Activated CD4-positive, CD25-positive, alpha-beta regulatory T cell treated with anti-CD3 and anti-CD28 coated beads, Interleukin-2, amount 50 U/mL, for 16 hours (primary cell): ENCODE measurements at regions not wholly inside any gene's neighbourhood (a gene's known extent, or its start where the extent isn't known, plus 50 kb on each side); places are given as distances from the start of the nearest gene placed in this dataset.
"Not testable (repeated sequence)": the region's sequence is repeated elsewhere in the genome, so short reads cannot be mapped to it uniquely, and the experiment has no call there.

Experiments used
- DNase-seq: peaks from one replicate; pipeline ENCODE4 v3.0.0-alpha.2; 2020; ENCODE audit warnings: low read depth, low spot score

- no peak for DNase-seq
Measured at GRCh38 chr21:15614766-15615165, 115.0 kb upstream of the USP25 start.

DNA sequence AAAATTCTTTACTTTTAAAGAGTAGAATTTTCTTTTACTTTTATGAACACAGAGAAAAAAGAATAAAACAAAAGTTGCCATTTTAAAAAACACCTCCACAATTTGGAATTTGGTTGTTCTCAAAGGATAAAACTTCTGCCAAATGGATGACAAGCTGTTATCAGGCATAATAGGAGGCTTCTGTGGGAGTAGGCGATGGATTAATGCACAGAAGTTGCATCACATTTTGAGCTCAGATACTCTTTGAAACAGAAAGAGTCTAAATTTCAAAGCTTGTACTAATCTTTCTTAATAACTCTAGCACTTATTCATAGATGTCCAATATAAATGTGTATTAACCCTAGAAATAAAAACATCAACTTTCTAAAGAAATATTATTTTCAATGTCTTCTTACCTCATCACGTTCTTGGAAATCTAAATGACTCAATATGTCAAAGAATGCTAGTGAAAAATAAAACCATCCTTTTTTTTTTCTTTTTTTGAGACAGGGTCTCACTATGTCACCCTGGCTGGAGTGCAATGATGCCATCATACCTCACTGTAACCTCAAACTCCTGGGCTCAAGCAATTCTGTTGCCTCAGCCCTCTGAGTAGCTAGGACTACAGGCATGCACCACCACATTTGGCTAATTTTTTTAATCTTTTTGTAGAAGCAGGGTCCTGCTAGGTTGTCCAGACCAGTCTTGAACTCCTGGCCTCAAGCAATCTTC lies 112.8 kb upstream of the USP25 start:
- DNase-seq: no peak

- no peak for DNase-seq
Measured at GRCh38 chr21:15617964-15618363, 111.8 kb upstream of the USP25 start.

- no peak for DNase-seq
Measured at GRCh38 chr21:15620892-15621291, 108.9 kb upstream of the USP25 start.

GRCh38 chr21:15624646-15625045 lies 105.1 kb upstream of the USP25 start:
- DNase-seq: no peak

DNA sequence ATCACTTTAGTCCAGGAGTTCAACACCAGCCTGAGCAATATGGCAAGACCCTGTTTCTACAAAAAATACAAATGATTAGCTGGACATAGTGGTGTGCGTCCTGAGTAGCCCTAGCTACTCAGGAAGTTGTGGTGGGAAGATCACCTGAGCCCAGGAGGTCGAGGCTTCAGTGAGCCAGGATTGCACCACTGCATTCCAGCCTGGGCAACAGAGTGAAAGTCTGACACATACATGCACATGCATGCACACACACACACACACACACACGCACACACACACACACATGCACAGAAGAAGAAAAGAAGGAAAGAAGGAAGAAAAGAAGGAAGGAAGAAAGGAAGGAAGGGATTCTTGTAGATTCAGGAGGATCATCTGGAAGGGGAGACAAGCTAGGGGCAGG lies 104.4 kb upstream of the USP25 start:
- no peak for DNase-seq

GRCh38 chr21:15626031-15626430 lies 103.8 kb upstream of the USP25 start:
- DNase-seq: no peak

- no peak for DNase-seq
Measured at GRCh38 chr21:15627011-15627410, 102.8 kb upstream of the USP25 start.

DNA sequence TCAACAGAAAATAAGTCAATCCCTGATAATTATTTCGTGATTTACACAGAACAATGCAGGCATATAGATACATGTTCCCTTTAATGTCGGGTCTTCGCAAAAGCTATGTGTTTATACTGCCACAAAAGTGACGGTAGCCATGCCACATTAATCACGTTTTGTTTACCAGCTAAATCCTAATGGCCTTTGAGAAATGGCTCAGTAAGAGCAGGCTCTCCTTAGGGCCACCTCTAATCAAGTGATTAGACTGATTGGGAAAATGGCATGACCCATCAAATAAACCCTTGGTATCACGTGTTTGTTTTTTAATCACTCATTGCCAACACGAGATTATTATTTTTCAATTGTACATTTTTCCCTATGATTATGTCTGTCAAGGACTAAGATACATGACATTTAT lies 102.0 kb upstream of the USP25 start:
- DNase-seq: no peak

- DNase-seq: no peak
Measured at GRCh38 chr21:15631342-15631741, 98.4 kb upstream of the USP25 start.

DNA sequence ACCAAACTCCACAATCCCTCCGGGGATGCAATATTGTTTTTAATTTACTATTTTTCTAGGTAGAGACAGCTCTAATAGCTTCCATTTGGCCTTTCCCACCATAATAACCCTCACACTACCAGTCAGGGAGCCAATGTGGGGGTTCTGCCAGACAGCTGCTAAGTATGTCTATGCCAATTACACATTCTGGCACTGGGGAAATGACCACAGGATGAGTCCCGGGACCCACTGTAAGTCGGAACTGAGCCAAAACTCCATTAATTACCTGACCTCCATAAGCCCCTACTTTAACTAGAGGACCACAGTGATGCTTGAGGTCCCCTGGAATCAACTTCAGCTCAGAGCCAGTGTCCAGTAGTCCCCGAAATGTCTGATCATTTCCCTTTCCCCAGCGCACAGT lies 95.2 kb upstream of the USP25 start:
- DNase-seq: not testable (repeated sequence)

DNA sequence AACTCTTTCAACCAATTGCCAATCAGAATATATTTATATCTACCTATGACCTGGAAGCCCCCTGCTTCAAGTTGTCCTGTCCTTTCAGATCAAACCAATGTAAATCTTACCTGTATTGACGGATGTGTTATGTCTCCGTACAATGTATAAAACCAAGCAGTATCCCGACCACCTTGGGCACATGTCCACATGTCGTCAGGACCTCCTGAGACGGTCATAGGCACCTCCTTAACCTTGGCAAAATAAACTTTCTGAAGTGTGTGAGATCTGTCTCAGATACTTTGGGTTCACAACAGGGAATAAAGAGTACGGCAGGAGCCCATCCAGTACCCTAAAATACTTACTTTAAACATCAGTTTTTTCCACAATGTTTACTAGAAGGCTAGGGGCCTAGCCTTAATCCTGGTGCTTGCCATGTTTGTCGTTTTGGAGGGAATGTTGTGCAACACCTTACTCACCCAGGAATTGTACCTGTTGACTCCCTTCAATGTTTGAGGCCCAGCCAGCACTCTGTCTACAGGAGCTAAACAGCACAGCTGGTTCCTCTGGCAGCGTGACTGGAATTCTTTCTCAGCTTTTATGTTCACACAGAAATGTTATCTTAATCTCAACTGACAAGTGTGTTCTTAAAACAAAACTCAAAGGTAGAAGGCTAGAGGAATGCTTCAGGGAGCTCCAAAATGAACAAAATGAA lies 90.8 kb upstream of the USP25 start:
- DNase-seq: no peak

- not testable (repeated sequence) for DNase-seq
Measured at GRCh38 chr21:15640113-15640512, 89.7 kb upstream of the USP25 start.

- DNase-seq: no peak
Measured at GRCh38 chr21:15644489-15644888, 85.3 kb upstream of the USP25 start.

DNA sequence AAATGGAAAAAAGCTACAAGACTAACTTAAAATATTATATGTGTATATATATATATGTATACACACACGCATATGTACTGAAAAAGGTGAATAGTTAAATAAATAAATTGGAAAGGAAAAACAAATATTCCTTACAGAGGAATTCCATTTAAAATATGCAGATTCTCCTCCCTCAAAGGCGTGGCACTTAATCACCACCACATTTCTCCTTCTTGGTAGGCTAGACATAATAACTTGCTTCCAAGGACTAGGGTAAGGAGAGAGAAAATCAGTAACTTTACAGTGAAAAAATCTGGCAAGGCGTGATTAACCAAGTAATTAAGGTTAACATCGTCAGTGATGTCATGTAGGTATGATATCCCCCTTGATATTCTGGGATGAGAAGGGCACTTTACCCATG lies 84.0 kb upstream of the USP25 start:
- DNase-seq: no peak

GRCh38 chr21:15650735-15651134 lies 79.0 kb upstream of the USP25 start:
- DNase-seq: no peak

DNA sequence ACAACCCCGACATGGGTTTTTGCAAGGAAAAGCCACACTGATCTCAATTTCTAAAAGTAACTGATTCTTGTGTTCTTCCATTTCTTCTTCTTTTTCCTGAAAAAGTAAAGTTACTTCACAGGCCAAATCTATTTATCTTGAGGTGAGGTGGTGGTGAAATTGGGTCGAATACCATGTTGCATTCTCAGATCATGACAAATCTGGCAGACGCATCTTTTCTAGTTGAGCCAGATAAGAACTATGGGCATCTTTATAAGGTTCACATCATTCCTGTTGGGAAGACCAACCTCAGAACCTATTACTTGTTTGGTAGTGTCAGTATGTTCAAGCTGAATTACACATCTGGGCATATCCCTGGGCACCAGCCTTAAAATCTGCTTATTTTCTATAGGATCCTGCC lies 78.6 kb upstream of the USP25 start:
- DNase-seq: no peak

DNA sequence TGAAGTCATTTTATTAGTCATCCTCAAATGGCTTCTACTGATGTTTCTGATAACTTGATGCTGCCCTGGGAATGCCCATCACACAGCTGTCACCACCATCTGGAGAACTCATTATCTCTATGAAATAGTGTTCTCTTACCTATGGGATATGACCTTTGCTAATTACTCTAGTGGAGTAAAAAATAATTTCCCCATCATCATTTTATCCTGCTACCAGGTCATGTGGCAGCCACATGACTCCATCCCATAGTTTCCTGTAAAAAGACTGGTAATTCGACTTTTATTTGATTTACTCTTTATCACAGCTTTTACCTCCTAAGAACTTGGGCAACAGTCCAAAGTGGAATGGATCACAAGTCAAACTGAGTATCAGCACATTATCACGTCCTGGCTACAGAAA lies 76.1 kb upstream of the USP25 start:
- DNase-seq: no peak

GRCh38 chr21:15654171-15654570 lies 75.6 kb upstream of the USP25 start:
- DNase-seq: no peak

GRCh38 chr21:15659753-15660422 lies 69.9 kb upstream of the USP25 start:
- no peak for DNase-seq

GRCh38 chr21:15660423-15660804 lies 69.4 kb upstream of the USP25 start:
- no peak for DNase-seq

DNA sequence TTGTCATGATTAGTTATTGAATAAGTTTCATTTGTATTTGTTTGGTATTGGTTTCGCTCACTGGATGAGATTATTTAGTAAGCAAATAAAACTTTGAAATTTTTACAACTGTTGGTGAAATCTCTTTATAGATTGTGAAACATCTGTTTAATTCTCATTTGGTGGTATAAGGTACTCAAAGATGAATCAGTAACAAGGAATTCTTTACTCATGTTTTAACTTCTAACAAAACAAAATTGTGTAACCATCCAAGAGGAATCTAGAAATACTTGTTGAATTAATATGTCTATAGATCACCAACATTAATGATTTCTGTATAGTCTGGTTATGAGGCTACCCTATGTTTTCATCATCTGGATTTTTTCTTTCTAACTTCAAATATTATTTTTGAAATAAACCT lies 62.8 kb upstream of the USP25 start:
- no peak for DNase-seq

- no peak for DNase-seq
Measured at GRCh38 chr21:15667819-15668218, 62.0 kb upstream of the USP25 start.
